NCI-H2227 treated with DMSO at 0.1 percent for 48 hours (cell line): ENCODE measurements at regions not wholly inside any gene's neighbourhood (a gene's known extent, or its start where the extent isn't known, plus 50 kb on each side); places are given as distances from the start of the nearest gene placed in this dataset.

Experiments used
- DNase-seq: peaks from one replicate; lab custom pipeline; 2025; lab: John Stamatoyannopoulos, UW

DNA sequence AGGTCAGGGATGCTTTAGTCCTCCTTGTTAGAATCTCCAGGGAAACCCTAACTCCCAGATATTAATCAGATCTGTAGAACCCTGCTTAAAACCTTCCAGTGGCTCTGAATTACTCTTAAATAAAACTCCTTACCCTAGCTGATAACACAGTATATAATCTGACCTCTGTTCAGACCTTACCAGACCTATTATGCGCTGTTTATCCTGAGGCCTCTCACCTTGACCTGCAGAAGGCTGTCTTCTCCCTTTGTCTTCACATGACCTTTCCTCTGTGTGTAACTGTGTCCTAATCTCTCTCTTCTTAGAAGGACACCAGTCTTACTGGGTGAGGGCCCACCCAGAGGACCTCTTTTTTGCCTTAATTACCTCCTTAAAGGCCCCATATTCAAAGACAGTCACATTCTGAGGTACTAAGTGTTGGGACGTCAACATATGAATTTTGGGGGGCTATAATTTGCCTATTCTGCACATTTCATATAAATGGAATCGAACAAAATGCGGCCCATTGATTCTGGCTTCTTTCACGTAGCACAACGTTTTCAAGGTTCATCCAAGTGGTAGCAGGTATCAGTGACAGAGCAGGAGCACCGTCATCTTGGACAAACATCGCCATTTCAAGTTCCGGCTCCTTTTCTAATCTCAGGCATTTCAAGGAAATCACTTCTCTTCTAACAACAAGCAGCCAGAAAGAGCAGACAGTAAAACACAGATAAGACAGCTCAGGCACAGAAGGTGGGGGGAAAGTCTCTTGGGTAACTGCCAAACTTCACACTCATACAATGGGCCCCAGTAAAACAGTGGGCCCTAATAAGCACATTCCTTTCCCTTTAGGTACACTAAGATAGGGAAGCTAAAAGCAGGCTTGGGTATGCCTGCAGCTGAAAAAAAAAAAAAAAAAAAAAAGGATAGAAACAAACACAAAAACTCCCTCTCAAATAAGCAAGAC, 200.2 kb upstream of the NUDT4 start:
- DNase-seq, result no peak

DNA sequence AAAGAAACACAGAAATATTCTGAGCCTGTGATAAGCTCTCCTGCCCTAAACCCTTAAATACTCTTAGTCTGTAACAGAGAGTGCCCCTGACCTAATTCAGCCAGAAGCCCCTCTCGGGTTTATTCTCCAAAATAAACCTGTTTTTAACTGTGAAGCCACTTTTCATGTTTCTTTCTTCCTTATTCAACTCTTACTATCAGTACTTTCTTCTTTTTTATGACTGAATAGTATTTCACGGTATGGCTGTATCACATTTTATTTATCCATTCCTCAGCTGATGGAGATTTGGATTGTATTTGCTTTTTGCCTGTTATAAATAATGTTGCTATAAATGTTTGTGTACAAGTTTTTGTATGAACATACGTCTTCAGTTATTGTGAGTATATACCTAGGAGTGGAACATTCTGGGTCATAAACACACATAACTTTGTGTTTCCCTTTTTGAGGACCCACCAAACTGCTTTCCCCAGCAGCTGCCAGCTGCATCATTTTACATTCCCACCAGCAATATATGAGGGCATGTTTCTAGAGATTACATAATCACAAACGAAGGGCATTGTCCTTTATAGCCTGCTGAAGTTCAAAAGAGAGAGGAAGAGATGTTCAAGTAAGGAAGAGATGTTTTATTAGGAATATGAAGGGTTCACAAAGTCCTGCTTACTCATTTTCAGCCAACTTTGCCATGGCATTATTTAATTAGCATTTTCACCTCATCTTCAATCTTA, 199.4 kb upstream of the NUDT4 start:
- no peak for DNase-seq

DNA sequence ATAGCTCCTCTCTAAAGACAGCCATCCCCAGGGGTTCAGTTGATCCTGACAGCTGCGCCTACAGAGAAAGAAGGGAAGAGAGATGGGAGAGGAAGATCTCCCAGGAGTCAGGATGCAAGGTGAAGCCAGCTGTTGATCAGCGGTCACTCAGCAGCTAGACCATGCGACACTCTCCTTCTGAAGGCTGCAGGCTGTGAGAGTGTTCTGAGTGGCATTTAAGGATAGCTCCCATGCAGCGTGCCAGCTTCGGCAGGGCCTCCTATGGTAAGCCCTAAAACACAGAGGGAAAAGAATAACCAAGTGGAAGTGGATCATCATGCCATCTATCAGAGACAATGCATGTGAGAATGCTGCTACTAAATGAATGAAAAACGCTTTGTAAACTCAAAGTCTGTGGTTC, 197.9 kb upstream of the NUDT4 start:
- no peak for DNase-seq

DNA sequence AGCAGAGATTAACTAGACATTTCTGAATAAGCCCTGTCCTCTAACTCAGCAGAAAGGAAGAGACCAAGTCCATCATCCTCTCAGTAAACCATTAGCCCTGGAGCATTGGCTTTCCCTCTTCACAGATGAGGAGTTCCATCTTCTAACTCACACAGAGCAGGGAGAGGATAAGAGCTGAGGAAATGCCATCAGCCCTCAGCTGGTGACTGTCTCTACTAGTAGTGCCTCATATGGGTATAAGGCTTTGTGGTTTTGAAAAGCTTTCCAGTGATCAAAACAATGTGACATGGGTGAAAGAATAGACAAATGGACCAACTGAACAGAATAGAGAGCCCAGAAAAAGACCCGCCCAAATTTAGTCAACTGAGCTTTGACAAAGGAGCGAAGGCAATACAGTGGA, 197.2 kb upstream of the NUDT4 start:
- no peak for DNase-seq

DNA sequence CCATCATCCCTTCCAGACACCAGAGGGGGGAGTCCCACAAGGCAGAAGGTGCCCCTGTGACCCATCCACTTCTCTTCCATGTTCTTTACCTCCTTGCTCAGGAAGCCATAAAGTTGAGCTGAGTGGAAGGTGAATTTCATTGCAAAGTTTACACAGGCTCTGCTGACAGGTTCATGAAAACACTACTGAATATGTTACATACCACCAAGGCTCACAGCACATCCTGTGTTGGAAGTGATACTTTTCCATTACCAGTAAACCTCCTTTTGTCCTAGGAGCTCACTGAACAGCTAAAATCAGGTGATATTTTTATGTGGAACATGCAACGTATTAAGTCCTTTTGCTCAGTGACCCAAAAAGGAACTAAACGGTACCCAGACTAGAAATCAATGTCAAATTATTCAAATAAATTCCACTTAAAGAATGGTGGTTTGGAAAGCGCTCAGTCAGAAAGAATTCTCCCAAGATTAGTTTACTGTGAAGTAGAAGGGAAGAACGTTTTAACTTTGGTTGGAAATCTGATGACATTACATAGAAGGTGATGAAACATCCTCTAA, 196.2 kb upstream of the NUDT4 start:
- no peak for DNase-seq

DNA sequence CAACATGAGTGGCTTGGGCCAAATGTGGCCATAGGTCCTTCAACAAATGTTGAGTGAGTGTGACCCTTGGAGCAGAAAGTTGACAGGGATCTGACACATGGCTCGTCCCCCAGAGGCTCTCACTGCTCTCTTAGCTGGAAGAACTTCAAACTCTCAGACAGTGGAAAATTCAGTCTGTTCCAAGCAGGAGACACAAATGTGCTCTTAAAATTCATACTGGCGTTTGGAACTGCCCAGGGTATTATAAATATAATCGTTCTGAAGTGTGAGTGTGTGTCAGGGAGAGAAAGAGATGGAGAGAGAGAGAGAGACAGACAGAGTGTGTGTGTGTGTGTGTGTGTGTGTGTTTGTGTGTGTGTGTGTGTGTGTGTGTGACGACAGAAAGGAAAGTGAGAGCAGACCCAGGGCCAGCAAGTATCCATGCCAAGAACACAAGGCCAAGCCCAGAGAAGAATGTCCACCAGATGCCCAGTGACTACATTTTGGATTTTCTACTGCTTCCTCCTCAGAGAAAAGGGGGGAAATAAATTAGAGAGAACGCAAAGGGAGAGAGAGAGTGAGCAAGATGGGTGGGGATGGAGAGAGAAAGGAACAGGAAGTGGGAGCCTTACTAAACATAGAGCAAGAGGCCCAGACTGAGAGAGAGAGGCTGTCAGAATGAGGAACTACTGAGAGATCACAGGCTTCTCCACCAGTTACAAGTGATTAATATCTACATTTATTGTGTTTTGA, 193.6 kb upstream of the NUDT4 start:
- no peak for DNase-seq

DNA sequence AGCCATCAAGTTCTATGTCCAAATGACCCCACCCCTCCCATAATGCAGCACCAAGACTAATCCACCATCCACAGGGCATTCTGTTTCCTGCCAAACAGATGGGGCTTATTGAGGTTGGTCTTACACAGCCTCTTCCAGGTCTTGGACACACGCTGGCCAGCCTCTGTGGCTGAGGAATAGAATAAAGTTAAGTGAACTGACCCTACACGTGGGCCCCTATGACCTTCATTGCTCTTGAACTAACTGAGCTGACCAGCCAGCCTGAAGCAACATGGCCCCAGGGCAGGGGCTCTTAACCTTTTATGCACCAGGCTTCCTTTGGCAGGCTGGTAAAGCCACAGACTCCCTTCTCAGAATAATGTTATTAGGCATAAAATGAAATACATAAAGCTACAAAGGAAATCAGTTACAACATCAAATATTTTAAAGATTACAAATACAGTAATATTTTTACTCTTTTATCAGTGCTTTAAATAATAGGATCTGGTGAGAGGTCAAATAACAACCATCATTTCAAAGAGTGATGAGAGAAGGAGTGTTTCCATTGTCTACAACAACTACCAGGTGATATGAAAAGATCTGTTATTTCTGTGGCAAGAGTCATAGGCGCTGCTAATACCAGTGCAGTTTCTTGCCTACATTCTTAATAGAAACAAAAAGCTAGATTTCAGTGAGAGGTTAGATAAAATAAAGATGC, 192.9 kb upstream of the NUDT4 start:
- DNase-seq, result no peak

DNA sequence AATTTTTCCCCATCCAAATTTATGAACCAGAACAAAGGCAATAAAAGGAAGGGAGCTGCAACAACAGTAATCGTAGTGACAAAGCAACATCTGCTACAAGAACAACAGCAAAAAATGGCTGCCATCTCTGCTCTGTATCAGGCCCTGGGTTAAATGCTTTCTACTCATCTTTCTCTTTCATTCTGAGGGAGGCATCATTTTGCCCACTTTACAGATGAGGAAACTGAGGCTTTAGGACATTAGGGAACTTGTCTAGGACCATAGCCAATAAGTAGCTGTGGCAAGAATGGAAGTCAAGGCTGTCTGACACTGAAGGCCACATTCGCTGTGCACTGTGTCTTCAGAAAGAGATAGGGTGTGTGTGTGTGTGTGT, 192.4 kb upstream of the NUDT4 start:
- DNase-seq, result no peak

DNA sequence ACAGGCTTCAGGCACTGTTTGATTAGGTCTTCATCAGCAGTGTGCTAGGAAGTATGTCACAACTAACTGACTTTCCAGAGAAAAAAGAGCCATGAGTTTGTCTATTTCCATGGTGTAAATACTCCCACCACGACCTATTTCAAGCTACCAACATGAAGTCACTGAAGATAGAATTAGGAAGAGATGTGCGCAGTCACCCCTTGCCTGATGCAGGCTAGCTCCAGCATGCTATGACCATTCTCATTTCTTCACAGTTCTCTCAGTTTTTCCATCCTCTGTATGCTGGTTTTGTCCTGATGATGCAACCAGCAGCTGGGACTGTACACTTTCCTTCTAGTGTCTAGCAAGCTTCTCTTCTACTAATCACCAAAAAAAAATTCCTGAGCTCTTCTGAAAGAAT, 191.6 kb upstream of the NUDT4 start:
- DNase-seq, result no peak

DNA sequence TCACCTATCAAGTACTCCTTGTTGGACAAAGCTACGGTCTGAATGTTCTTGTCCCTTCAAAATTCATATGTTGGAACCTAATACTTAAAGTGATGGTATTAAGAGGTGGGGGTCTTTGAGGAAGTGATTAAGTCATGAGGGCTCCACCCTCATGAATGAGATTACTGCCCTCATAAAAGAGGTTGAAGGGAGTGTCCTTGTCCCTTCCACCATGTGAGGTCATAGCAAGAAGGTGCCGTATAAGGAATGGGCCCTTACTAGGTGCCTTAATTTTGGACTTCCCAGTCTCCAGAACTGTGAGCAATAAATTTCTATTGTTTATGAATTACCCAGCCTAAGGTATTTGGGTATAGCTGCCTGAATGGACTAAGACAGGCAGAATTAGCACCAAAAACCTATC, 191.1 kb upstream of the NUDT4 start:
- no peak for DNase-seq

DNA sequence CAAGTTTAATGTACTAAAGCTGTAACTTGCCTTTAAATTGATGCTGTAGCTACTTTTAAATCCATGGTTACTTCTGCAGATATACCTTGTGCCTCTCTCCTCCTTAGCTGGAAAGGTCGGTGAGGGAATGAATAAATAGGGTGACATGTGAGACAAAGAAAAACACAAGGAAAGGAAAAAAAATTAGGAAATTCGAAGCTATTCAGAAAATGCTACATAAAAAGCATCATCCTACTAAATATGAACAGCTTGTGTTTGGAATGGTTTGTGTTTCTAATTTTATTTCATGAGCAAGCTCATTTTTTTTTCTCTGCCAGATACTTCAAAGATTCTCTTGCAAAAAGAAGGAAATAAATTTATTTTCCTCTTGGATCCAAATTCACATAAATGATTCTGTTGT, 186.3 kb upstream of the NUDT4 start:
- DNase-seq, result no peak

DNA sequence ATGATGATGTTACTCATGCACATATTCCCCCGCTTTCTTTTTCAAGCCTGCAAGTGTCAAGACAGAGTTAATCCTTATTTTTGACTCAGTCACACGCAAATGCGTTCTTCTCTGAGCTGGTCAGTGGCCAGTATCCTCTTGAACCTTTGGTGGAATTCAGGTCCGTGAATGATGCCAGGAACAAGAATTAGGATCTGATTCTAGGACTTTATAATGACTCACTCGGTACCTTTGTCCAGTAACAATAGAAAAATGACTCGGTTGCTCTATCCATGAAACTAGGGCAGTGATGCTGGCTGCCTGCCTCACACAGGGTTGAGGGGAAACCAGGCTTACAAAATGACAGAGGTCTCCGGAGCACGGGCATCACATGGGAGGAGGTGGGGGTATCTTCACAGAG, 185.8 kb upstream of the NUDT4 start:
- no peak for DNase-seq

DNA sequence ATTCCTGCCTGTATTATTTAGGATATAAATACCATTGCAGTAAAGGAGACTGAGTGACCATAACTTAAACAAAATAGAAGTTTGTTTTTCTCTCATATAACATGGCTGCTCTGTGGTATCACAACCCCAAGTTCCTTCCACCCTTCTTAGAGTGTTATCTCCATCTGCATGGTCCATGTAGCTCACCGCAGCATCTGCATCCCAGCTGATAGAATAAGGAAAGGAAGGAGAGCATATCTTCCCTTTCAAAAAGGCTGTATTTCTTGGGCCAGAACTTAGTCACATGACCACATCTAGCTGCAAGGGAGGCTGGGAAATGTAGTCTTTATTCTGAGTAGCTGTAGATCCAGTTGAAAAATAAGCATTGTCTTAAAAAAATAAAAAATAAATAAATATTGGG, 184.8 kb upstream of the NUDT4 start:
- no peak for DNase-seq

DNA sequence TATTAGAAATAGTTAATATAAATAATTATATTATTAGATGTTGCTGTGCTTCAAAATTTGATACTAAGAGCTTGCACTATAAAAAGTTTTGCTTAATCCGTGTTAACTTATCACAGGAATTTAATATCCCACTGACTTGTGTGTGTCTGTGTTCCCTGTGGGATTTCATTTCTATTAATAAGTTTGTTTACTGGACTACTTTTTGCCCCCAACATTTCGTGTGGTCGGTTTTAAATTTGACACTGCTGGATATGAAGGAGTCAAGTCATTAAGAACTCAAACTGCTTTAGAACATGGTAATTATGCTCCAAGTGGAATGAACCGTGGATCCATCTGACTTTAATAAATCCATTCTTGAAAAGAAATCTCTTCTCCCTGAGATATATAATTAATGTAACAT, 182.2 kb upstream of the NUDT4 start:
- no peak for DNase-seq

DNA sequence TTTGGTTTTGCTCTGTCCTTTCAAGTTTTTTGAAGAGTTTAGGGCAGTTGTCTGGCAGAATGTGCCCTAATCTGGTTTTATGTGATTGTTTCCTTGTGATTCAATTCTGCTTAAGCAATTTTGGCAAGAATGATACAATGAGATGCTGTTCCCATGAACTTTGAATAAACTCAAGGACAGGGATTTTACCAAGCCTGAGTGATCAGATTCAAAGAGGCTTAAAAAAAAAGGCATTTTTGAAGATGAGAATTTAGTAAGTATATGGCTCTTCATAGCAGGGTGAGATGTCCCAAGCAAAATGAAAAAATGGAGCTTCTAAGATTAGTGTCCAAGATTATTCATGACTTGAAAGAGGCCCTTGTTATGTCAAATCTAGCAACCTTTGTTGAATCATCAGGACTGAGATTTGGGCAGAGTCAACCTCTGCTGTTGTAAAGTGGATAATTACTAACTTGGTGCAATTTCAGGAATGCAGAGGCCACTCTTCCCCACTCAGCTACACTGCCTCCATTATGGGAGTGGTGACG, 180.6 kb upstream of the NUDT4 start:
- DNase-seq, result no peak

DNA sequence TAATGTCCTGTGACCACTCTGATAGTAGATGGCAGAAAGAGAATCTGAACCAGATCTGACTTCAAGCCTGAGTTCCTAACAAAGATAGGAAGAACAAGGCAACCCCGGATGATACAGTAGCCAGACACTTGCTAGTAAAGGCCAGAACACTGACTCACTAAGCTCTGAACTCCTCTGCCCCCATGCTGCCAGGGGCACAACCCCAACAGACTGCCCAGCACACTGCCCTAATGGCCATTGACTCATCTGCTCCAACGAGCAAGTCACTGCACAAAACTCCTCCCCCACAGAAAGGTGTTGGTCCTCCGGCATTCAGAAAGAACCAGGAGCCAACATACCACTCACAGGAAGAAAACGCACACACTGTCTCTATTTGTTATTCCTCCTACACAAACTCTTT, 179.6 kb upstream of the NUDT4 start:
- DNase-seq, result no peak

DNA sequence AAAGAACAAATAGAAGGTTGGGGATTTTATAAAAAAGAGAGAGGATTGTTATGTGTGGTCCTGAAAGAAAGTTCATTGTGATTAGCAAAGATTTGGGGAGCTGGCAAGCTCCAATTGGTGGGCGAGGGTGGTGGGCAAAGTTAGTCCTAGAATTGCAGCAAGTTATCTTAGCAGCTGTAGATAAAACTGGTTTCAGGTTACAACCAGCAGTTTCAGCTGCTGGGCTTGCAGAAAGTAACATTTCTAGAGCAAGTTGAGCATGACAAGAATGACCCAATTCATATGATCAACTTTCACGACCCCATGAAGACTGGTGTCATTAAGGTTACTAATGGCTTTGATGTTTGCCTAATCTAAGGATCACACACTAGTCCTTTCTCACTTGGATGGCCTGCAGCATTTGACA, 177.9 kb upstream of the NUDT4 start:
- no peak for DNase-seq

DNA sequence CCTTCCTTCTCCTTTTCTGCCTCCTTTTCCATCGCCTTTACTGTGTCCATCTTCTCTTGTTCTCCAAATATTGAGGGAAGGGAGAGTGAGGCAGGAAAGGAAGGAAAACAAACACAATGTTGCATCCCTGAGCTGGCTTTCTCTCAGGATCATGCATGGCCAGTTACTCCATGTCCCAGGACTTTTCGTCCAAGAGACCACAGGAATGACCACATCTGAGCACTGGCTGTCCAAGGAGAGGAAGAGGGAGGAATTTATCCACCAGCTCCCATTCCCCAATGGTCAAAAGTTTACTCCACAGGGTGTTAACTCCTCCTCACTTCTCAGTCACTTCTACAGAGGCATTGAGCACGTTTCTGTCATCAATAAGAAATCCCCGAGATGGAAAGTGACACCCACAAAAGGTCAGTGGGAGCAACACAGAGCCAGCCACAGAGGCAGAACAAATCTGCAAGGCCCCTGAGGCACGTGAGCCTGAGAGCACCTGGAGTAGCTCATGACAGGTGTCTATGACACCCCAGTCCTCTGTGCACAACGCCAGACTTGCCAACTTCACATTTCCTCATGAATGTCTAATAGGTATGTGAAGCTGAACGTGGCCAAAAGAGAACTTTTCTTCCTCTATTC, 177.3 kb upstream of the NUDT4 start:
- no peak for DNase-seq

DNA sequence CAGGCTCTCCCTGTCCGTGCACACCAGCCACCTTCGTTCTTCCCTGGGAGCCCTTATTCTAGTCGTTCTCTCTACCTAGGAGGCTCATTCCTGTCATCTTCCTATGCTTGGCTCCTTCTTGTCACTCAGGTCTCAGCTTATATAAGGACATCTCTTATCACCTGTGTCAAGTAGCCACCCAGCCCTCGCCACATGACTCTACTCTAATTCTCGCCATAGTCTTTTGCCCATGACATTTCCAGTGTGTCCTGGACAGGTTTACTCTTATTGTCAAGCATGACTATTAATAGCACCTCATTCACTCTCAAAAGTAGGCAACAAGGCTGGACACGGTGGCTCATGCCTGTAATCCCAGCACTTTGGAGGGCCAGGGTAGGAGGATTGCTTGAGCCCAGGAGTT, 175.7 kb upstream of the NUDT4 start:
- no peak for DNase-seq

DNA sequence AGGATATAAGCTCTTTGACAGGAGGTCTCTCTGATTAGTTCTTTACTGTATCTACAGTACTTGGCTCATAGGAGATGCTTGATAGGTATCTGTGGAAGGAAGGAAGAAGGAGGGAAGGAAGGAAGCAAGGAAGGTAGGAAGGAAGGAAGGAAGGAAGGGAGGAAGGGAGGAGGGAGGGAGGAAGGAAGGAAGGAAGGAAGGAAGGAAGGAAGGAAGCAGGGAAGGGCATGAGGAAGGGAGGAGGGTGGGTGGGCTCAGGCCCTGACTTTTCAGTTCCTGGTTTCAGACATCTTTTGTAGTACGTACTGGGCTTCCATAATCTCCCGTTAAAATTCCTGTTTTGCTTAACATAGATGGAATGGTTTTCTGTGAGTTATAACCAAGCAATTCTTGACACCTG, 175.0 kb upstream of the NUDT4 start:
- no peak for DNase-seq

DNA sequence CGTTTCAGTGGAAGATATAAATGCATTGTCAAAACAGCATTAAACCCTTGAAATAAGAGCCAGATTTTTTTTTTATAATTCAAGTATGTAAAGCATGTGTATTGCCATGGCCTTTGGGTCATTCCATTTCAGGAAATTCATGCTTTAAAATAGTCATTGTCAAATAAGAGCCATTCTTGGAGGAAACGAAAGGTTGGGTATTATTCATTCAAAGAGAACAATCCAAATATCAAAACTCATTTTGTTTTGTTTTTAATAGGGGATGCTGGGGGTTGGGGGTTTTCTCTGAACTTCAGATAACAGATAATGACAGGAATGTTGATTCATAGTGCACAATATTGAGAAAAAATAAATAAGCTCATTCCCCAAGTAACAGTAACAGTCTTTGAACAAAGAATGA, 174.4 kb upstream of the NUDT4 start:
- DNase-seq, result no peak
